Nephron progenitor cell (in vitro differentiated cells): ENCODE measurements at regions not wholly inside any gene's neighbourhood (a gene's known extent, or its start where the extent isn't known, plus 50 kb on each side); places are given as distances from the start of the nearest gene placed in this dataset.

ENCODE experiments used
- DNase-seq: peaks from one replicate; pipeline ENCODE4 v3.0.0; 2021
- H3K27ac Mint-ChIP-seq: 2 replicates; pipeline ENCODE4 v1.8.0; 2021; ENCODE audit warnings: mild to moderate bottlenecking, moderate library complexity, mixed read lengths
- H3K27me3 Mint-ChIP-seq: 2 replicates; pipeline ENCODE4 v1.8.0; 2021; ENCODE audit warnings: mild to moderate bottlenecking, low read depth, mixed read lengths; ENCODE audit not compliant: poor library complexity
- H3K36me3 Mint-ChIP-seq: 2 replicates; pipeline ENCODE4 v1.8.0; 2021; ENCODE audit warnings: low read depth, mixed read lengths
- H3K4me1 Mint-ChIP-seq: 2 replicates; pipeline ENCODE4 v1.8.0; 2021; ENCODE audit warnings: mixed read lengths
- H3K4me3 Mint-ChIP-seq: 2 replicates; pipeline ENCODE4 v1.8.0; 2021; ENCODE audit warnings: mild to moderate bottlenecking, moderate library complexity, mixed read lengths
- H3K9me3 Mint-ChIP-seq: 2 replicates; pipeline ENCODE4 v1.8.0; 2021; ENCODE audit warnings: mild to moderate bottlenecking, moderate library complexity, mixed read lengths
- CTCF ChIP-seq: fragments of 200-600 bp; sonication (generic); IDR thresholded peaks from 2 replicates; pipeline ENCODE4 v1.5.0; 2021; ENCODE audit warnings: antibody characterized with exemption

- Mint-ChIP-seq H3K27me3 (peaks cover 4% of the 10 kb centered on the region), H3K4me3 (no peak overlapping the region), H3K36me3 (no peaks in the 10 kb centered on the region), H3K4me1 (no peaks in the 10 kb centered on the region), H3K27ac (no peak overlapping the region), H3K9me3 (no peaks in the 10 kb centered on the region)
- no peak for TF ChIP-seq CTCF
- DNase-seq: no peak
These were observed 429.1 kb upstream of the ARGLU1 start for GRCh38 chr13:106996867-106997618.

- DNase-seq: no peak
- no peak overlapping the region for H3K4me3 Mint-ChIP-seq
- no peak overlapping the region for H3K27ac Mint-ChIP-seq
- TF ChIP-seq CTCF: no peak
- H3K9me3 Mint-ChIP-seq: peaks cover 7% of the 10 kb centered on the region
- H3K27me3 Mint-ChIP-seq: no peaks in the 10 kb centered on the region
- H3K4me1 Mint-ChIP-seq: peaks cover 20% of the 10 kb centered on the region
- no peaks in the 10 kb centered on the region for H3K36me3 Mint-ChIP-seq
These were observed 422.7 kb upstream of the ARGLU1 start for GRCh38 chr13:106990594-106990993.

- Mint-ChIP-seq H3K36me3 (no peaks in the 10 kb centered on the region), H3K27me3 (no peaks in the 10 kb centered on the region), H3K9me3 (peaks cover 7% of the 10 kb centered on the region), H3K27ac (no peak overlapping the region), H3K4me3 (no peak overlapping the region), H3K4me1 (peaks cover 24% of the 10 kb centered on the region)
- TF ChIP-seq CTCF: no peak
- no peak for DNase-seq
These were observed 421.9 kb upstream of the ARGLU1 start for GRCh38 chr13:106989876-106990275.

GRCh38 chr13:106987427-106987785, 419.5 kb upstream of the ARGLU1 start:
- DNase-seq: no peak
- TF ChIP-seq CTCF: no peak
- Mint-ChIP-seq H3K27me3 (peaks cover 7% of the 10 kb centered on the region), H3K9me3 (peaks cover 7% of the 10 kb centered on the region), H3K36me3 (no peaks in the 10 kb centered on the region), H3K4me3 (no peak overlapping the region), H3K4me1 (peaks cover 27% of the 10 kb centered on the region), H3K27ac (no peak overlapping the region)

- Mint-ChIP-seq H3K36me3 (no peaks in the 10 kb centered on the region), H3K4me3 (no peak overlapping the region), H3K9me3 (peaks cover 8% of the 10 kb centered on the region), H3K27me3 (peaks cover 7% of the 10 kb centered on the region), H3K4me1 (peaks cover 32% of the 10 kb centered on the region), H3K27ac (no peak overlapping the region)
- DNase-seq: no peak
- no peak for TF ChIP-seq CTCF
These were observed 418.9 kb upstream of the ARGLU1 start for GRCh38 chr13:106986687-106987426.
